ENCODE measurements at regions not wholly inside any gene's neighbourhood (a gene's known extent, or its start where the extent isn't known, plus 50 kb on each side); places are given as distances from the start of the nearest gene placed in this dataset.
A peak's percentile ranks its signal among the peaks of the same experiment; 100 is the strongest.
"Not testable (repeated sequence)": the region's sequence is repeated elsewhere in the genome, so short reads cannot be mapped to it uniquely, and the experiment has no call there.

DNA sequence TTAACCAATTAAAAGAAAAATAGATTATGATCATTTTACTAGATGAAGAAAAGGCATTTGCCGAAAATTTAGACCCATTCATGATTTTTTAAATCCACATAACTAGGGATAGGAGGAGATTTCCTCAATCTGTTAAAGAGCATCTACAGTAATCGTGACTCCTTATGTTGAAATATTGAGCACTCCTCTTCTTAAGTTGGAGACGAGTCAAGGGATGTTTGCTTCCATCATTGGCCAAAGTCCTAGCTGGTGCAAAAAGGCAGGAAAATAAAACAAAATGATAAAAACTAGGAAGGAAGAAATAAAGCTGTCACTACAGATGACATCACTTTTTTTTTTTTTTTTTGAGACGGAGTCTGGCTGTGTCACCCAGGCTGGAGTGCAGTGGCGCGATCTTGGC, 245.6 kb upstream of the KAZN start:
- Histone ChIP-seq H3K4me2 (ENCODE audit: insufficient read depth, low read length, poor library complexity, severe bottlenecking) (no peak overlapping the region), H3K14ac (ENCODE audit: low read length) (no peak overlapping the region), H3K36me3 (replicated peaks in 1 of 2; ENCODE audit: control insufficient read depth in 2 of 2, insufficient read depth in 2 of 2, low read length in 2 of 2) (no peaks in the 10 kb centered on the region), H4K8ac (ENCODE audit: low read depth, low read length) (no peak overlapping the region), H3K4ac (ENCODE audit: low read length) (no peak overlapping the region), H3K27ac (replicated peaks; ENCODE audit: low read length) (no peak overlapping the region), H2BK120ac (ENCODE audit: low read depth, low read length) (no peak overlapping the region), H3K4me3 (ENCODE audit: low read length in 2 of 2) (no peak overlapping the region), H3K9ac (ENCODE audit: low read depth, low read length, poor library complexity) (no peak overlapping the region), H3K4me1 (ENCODE audit: control insufficient read depth in 2 of 2, insufficient read depth in 1 of 2, low read depth in 1 of 2, low read length in 2 of 2) (no peaks in the 10 kb centered on the region), H3K9me3 (replicated peaks in 1 of 2; ENCODE audit: control insufficient read depth in 2 of 2, insufficient read depth in 1 of 2, low read depth in 1 of 2, low read length in 2 of 2) (no peaks in the 10 kb centered on the region), H2BK15ac (ENCODE audit: low read length) (no peak overlapping the region), H2BK5ac (ENCODE audit: low read length) (no peak overlapping the region), H3K79me1 (ENCODE audit: low read depth, low read length) (no peaks in the 10 kb centered on the region), H3K18ac (ENCODE audit: low read length) (no peak overlapping the region), H3K23ac (ENCODE audit: low read depth, low read length, poor library complexity) (no peak overlapping the region), H3K27me3 (ENCODE audit: control insufficient read depth in 3 of 3, insufficient read depth in 3 of 3, low read depth in 1 of 3, low read length in 3 of 3) (no peaks in the 10 kb centered on the region), H4K91ac (ENCODE audit: low read depth, low read length, poor library complexity) (no peak overlapping the region), H2BK12ac (ENCODE audit: low read length) (no peak overlapping the region), H2AFZ (ENCODE audit: low read length) (no peak overlapping the region), H2AK5ac (ENCODE audit: low read depth, low read length) (no peak overlapping the region)
- DNase-seq (ENCODE audit: low spot score): no peak
- no CpG with 5 or more reads among the region's 6 CpGs for WGBS, 2 donors (ENCODE audit: extremely low coverage in 2 of 2, insufficient read length in 2 of 2, insufficient replicate concordance in 1 of 2)

DNA sequence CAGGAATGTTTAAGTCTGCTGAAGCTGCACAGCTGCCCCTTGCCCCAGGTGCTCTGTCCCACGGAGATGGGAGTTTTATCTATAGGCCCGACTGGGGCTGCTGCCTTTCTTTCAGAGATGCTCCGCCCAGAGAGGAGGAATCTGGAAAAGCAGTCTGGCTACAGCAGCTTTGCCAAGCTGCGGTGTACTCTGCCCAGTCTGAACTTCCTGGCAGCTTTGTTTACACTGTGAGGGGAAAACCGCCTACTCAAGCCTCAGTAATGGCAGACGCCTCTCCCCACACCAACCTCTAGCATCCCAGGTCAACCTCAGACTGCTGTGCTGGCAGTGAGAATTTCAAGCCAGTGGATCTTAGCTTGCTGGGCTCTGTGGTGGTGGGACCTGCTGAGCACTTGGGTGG, 237.5 kb upstream of the KAZN start:
- H3K4me2 ChIP-seq (ENCODE audit: insufficient read depth, low read length, poor library complexity, severe bottlenecking); H3K18ac ChIP-seq (ENCODE audit: low read length); H3K27ac ChIP-seq (replicated peaks; ENCODE audit: low read length); H3K9me3 ChIP-seq (replicated peaks in 1 of 2; ENCODE audit: control insufficient read depth in 2 of 2, insufficient read depth in 1 of 2, low read depth in 1 of 2, low read length in 2 of 2); H3K36me3 ChIP-seq (replicated peaks in 1 of 2; ENCODE audit: control insufficient read depth in 2 of 2, insufficient read depth in 2 of 2, low read length in 2 of 2); H3K4ac ChIP-seq (ENCODE audit: low read length); H4K91ac ChIP-seq (ENCODE audit: low read depth, low read length, poor library complexity); H3K4me3 ChIP-seq (ENCODE audit: low read length in 2 of 2); DNase-seq (ENCODE audit: low spot score); H3K27me3 ChIP-seq (ENCODE audit: control insufficient read depth in 3 of 3, insufficient read depth in 3 of 3, low read depth in 1 of 3, low read length in 3 of 3); H3K79me1 ChIP-seq (ENCODE audit: low read depth, low read length); H3K14ac ChIP-seq (ENCODE audit: low read length); H3K9ac ChIP-seq (ENCODE audit: low read depth, low read length, poor library complexity); H2BK120ac ChIP-seq (ENCODE audit: low read depth, low read length); H4K8ac ChIP-seq (ENCODE audit: low read depth, low read length); H2AK5ac ChIP-seq (ENCODE audit: low read depth, low read length); H2BK5ac ChIP-seq (ENCODE audit: low read length); H3K23ac ChIP-seq (ENCODE audit: low read depth, low read length, poor library complexity); H2BK15ac ChIP-seq (ENCODE audit: low read length); H2BK12ac ChIP-seq (ENCODE audit: low read length); H3K4me1 ChIP-seq (ENCODE audit: control insufficient read depth in 2 of 2, insufficient read depth in 1 of 2, low read depth in 1 of 2, low read length in 2 of 2): not testable (repeated sequence)
- WGBS, 2 donors (ENCODE audit: extremely low coverage in 2 of 2, insufficient read length in 2 of 2, insufficient replicate concordance in 1 of 2): no CpG with 5 or more reads among the region's 6 CpGs
- peak overlapping the region; percentile 32 for H2AFZ ChIP-seq (ENCODE audit: low read length)

DNA sequence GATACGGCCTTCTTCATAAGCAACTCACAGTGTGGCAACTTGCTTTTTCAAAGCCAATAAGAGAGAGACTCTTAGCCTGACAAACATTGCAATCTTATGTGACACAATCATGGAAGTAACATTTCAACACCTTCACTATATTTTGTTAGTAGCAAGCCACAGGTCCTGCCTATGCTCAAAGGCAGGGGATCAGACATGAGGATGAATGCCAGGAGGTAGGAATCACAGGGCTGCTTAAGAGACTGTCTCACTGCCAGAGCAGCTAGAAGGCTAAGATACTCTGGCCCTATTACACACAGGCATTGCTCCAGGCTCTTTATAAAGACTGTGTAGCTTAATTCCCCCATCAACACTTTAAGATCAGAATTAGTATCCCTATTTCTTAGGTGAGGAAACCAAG, 236.2 kb upstream of the KAZN start:
- H4K8ac ChIP-seq (ENCODE audit: low read depth, low read length): no peak overlapping the region
- H3K27me3 ChIP-seq (ENCODE audit: control insufficient read depth in 3 of 3, insufficient read depth in 3 of 3, low read depth in 1 of 3, low read length in 3 of 3): no peaks in the 10 kb centered on the region
- H2AK5ac ChIP-seq (ENCODE audit: low read depth, low read length): no peak overlapping the region
- no peak overlapping the region for H2BK12ac ChIP-seq (ENCODE audit: low read length)
- DNase-seq (ENCODE audit: low spot score): no peak
- H3K9me3 ChIP-seq (replicated peaks in 1 of 2; ENCODE audit: control insufficient read depth in 2 of 2, insufficient read depth in 1 of 2, low read depth in 1 of 2, low read length in 2 of 2): peaks cover 0 to 5% of the 10 kb centered on the region in 2 donors
- H2AFZ ChIP-seq (ENCODE audit: low read length): no peak overlapping the region
- no peak overlapping the region for H3K23ac ChIP-seq (ENCODE audit: low read depth, low read length, poor library complexity)
- H3K4ac ChIP-seq (ENCODE audit: low read length): peak overlapping the region; percentile 66
- H3K4me1 ChIP-seq (ENCODE audit: control insufficient read depth in 2 of 2, insufficient read depth in 1 of 2, low read depth in 1 of 2, low read length in 2 of 2): peaks cover 0 to 4% of the 10 kb centered on the region in 2 donors
- no CpG with 5 or more reads among the region's 1 CpG for WGBS, 2 donors (ENCODE audit: extremely low coverage in 2 of 2, insufficient read length in 2 of 2, insufficient replicate concordance in 1 of 2)
- H2BK15ac ChIP-seq (ENCODE audit: low read length): no peak overlapping the region
- H4K91ac ChIP-seq (ENCODE audit: low read depth, low read length, poor library complexity): no peak overlapping the region
- no peaks in the 10 kb centered on the region for H3K36me3 ChIP-seq (replicated peaks in 1 of 2; ENCODE audit: control insufficient read depth in 2 of 2, insufficient read depth in 2 of 2, low read length in 2 of 2)
- H3K4me2 ChIP-seq (ENCODE audit: insufficient read depth, low read length, poor library complexity, severe bottlenecking): no peak overlapping the region
- no peak overlapping the region for H3K27ac ChIP-seq (replicated peaks; ENCODE audit: low read length)
- no peak overlapping the region for H3K9ac ChIP-seq (ENCODE audit: low read depth, low read length, poor library complexity)
- H3K79me1 ChIP-seq (ENCODE audit: low read depth, low read length): no peaks in the 10 kb centered on the region
- no peak overlapping the region for H3K4me3 ChIP-seq (ENCODE audit: low read length in 2 of 2)
- no peak overlapping the region for H2BK120ac ChIP-seq (ENCODE audit: low read depth, low read length)
- H3K18ac ChIP-seq (ENCODE audit: low read length): no peak overlapping the region
- no peak overlapping the region for H2BK5ac ChIP-seq (ENCODE audit: low read length)
- H3K14ac ChIP-seq (ENCODE audit: low read length): no peak overlapping the region

DNA sequence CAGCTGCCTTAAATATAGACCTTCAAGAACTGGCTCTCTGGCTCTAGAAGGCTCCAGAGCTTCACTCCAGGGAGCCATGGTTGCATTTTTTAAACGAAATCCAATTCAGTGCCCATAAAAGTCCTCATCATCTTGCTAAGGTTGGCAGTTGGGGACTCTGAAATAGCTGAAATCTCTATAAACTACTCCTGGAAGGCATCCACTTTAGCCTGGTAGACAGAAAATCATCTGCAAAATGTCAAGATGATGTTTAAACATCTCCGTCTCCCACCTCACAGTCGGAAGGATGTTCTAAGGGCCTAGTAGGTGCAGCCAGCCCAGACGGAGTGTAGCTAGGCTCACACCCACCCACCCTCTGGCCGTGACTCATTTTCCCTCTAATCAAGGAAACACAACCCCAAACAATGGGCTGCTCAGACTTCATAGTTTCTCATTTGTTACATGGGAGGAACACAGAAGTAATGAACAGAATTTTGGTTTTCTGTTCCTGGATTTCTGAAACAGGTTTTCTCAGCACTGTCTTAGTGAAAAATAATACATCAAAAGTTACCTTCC, 235.4 kb upstream of the KAZN start:
- Histone ChIP-seq H3K4ac (ENCODE audit: low read length) (no peak overlapping the region), H2BK120ac (ENCODE audit: low read depth, low read length) (no peak overlapping the region), H2BK15ac (ENCODE audit: low read length) (no peak overlapping the region), H3K4me1 (ENCODE audit: control insufficient read depth in 2 of 2, insufficient read depth in 1 of 2, low read depth in 1 of 2, low read length in 2 of 2) (peaks cover 0 to 4% of the 10 kb centered on the region in 2 donors), H3K14ac (ENCODE audit: low read length) (no peak overlapping the region), H4K8ac (ENCODE audit: low read depth, low read length) (no peak overlapping the region), H3K9ac (ENCODE audit: low read depth, low read length, poor library complexity) (no peak overlapping the region), H2BK12ac (ENCODE audit: low read length) (no peak overlapping the region), H4K91ac (ENCODE audit: low read depth, low read length, poor library complexity) (no peak overlapping the region), H3K27ac (replicated peaks; ENCODE audit: low read length) (no peak overlapping the region), H3K27me3 (ENCODE audit: control insufficient read depth in 3 of 3, insufficient read depth in 3 of 3, low read depth in 1 of 3, low read length in 3 of 3) (no peaks in the 10 kb centered on the region), H3K23ac (ENCODE audit: low read depth, low read length, poor library complexity) (no peak overlapping the region), H2BK5ac (ENCODE audit: low read length) (no peak overlapping the region), H3K4me3 (ENCODE audit: low read length in 2 of 2) (no peak overlapping the region), H3K79me1 (ENCODE audit: low read depth, low read length) (no peaks in the 10 kb centered on the region), H3K4me2 (ENCODE audit: insufficient read depth, low read length, poor library complexity, severe bottlenecking) (no peak overlapping the region), H3K36me3 (replicated peaks in 1 of 2; ENCODE audit: control insufficient read depth in 2 of 2, insufficient read depth in 2 of 2, low read length in 2 of 2) (no peaks in the 10 kb centered on the region), H3K18ac (ENCODE audit: low read length) (no peak overlapping the region), H2AFZ (ENCODE audit: low read length) (no peak overlapping the region), H3K9me3 (replicated peaks in 1 of 2; ENCODE audit: control insufficient read depth in 2 of 2, insufficient read depth in 1 of 2, low read depth in 1 of 2, low read length in 2 of 2) (peaks cover 0 to 5% of the 10 kb centered on the region in 2 donors), H2AK5ac (ENCODE audit: low read depth, low read length) (no peak overlapping the region)
- WGBS, 2 donors (ENCODE audit: extremely low coverage in 2 of 2, insufficient read length in 2 of 2, insufficient replicate concordance in 1 of 2): no CpG with 5 or more reads among the region's 5 CpGs
- no peak for DNase-seq (ENCODE audit: low spot score)
